ENCODE measurements at regions not wholly inside any gene's neighbourhood (a gene's known extent, or its start where the extent isn't known, plus 50 kb on each side); places are given as distances from the start of the nearest gene placed in this dataset.
"Not testable (repeated sequence)": the region's sequence is repeated elsewhere in the genome, so short reads cannot be mapped to it uniquely, and the experiment has no call there.

DNA sequence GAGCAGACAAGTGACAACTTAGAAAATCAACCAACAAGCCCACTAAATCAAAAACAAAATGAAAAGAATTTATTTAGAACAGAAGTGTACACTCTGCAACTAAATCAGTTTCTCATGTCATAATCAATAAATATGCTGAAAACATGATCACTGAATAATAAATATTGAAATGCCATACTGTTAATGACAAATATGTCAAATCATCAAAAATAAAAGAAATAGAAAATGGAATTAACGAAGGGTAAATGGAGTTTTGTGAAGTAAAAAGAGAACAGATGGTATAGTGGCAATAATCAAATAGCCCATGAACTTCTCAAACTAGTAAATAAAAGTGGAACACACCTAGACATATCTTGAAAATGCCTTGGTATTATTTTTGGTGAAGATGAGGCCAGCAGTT, 744.9 kb downstream of the TAF11L14 start:
- no peak for DNase-seq

DNA sequence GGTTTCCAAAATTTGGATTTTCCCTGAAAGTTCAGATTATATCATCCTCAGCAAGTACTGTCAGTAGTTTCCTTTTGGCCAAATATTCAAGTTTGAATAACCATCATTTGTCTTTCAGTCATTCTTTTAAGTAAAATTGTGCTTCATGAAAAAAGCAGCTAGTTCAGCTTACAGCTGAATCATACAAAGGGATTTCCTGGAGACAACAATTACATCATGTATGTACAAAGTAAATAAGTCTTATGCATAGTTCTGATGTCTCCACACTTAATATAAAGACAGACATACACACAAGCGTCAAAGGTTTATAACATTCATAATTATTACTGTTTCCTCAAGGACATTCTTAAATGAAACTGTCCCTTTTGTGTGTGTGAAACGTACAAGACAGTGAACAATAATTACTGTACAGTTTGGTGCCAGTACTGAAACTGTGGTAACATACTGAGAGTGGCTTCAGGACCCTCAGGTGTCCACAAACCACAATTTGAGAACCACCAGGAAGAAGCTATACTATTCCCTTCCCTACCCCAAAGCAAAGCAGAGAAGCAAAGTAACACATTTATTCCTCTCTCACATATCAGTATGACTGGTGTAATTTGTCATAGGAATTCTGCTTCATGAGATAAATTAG, 746.6 kb downstream of the TAF11L14 start:
- no peak for DNase-seq

DNA sequence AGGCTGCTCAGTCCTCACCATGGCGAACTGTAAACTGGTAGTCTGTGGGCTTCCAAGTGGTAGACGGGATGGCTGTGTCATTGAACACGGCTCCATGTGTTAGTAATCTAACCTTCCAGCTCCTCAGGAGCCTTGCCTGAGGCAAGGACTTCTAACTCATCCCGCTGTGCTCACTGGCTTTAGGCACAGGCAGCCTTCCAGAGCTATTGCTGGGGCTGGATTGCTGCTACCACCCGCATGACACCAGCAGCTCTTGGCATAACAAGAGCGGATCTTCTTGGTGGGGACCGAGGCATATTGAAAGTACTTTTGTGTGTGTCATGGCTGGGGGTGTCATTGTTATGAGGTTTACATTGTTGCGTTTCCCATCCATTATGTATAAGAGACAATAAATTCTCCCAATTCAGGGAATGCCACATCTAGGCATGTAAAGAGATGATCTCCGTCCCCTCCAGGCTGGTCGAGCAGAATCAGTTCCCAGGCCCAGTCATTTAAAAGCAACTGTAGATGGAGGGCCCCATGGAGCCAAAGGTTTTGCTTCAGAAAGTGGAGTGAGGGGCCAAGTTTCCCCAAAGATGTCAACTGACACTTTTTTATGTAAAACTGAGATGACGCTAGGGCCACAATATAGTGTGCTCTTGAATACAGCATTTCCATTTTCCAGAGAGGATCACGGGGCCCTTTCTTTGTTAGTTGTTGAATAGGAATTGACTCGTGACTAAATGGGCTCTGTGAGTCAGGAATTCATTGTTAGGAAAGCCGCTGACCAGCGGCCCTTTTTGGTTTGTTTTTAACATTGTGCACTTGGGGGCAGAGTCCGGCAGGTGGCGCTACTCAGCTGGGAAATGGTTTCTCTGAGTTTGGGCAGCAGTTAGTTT, 759.5 kb downstream of the TAF11L14 start:
- peak; percentile 21 for DNase-seq

DNA sequence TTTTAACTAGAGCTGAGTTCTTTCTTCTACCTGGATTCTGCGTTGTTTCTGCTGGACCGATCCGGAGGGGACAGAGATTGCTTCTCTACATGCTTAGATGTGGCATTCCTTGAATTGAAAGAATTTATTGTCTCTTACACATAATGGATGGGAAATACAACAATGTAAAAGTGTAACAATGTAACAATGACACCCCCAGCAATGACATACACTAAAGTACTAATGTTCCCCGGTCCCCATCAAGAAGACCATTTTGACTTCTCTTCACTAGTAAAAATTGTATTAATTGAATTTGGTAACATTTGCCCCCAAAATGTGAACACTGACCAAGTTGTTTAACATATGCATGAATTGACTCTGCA, 760.2 kb downstream of the TAF11L14 start:
- DNase-seq = no peak

DNA sequence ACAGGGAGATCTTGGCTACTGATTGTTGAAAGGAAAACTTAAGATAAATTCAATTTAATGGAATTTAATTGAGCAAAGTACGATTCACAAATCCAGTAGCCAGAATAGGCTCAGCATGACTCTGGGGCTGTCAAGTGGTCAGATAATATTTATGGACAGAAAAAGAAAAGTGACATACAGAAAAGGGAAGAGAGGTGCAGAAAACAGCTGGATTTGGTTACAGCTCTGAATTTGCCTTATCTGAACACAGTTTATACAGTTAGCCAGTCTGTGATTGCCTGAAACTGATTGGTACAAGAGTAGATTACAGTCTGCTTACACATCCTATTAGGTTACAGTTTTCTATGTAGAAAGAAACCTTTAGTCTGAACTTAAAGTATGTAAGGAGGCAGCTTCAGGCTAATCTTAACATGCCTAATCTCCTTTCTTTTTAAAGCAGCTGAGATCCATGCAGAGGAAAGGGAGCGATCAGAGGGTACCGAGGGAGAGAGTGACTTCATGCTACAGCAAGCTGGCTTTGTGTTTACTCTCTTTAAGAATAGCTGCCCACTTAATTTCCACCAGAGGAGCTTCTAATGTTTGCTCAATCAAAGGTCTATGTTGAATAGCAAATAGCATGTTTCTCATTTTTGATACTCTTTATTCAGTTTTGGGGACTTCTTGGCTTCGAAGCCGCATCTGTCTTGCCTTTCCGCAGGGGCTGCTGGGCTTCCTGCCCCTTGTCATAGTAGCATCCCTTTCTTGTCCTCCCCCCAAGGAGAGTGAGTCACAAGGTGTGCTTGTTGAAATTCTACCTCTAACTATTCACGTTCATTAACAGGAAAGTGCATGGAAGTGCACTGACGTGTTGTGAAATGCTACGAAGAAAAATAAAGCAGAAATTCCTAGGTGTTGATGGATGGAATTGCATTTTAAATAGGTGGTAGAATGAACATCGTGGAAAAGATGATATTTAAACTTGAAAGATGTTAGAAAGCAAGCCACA, 761.2 kb downstream of the TAF11L14 start:
- DNase-seq = no peak

DNA sequence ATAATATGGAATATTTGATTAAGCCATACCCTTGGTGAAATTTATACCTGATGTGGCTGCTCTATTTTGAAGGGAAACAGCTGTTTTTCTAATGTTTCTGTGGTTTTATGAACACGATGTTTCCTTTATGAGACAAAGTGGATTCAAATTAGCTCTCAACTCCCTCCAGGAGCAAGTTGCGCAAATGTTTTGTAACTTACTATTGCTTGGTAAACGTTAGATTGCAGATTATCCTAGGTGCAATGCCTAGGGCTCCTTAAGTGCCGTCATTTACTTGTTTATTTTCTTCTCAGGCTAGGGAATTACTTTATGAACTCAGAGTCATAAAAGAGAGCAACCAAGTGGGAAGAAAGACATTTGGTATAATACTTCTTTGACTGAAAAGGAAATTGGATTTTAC, 763.1 kb downstream of the TAF11L14 start:
- DNase-seq = no peak

DNA sequence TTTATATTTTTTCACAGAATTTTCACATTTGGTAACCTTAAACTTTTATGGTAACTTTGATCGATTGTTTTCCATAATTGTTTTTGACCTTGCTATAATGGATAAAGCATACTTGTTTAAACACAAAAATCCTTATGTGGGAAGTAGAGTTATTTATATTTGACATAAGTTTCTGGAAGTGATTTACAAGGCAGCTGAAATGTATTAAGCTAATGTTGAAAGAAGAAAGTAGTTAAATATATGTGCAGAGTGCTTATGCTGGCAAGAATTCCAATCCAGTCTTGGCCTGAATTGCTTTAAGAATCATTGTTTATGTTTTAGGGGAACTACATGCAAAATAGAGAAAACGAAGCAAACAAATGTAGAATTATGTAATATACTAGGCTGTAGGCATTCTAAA, 763.6 kb downstream of the TAF11L14 start:
- no peak for DNase-seq

DNA sequence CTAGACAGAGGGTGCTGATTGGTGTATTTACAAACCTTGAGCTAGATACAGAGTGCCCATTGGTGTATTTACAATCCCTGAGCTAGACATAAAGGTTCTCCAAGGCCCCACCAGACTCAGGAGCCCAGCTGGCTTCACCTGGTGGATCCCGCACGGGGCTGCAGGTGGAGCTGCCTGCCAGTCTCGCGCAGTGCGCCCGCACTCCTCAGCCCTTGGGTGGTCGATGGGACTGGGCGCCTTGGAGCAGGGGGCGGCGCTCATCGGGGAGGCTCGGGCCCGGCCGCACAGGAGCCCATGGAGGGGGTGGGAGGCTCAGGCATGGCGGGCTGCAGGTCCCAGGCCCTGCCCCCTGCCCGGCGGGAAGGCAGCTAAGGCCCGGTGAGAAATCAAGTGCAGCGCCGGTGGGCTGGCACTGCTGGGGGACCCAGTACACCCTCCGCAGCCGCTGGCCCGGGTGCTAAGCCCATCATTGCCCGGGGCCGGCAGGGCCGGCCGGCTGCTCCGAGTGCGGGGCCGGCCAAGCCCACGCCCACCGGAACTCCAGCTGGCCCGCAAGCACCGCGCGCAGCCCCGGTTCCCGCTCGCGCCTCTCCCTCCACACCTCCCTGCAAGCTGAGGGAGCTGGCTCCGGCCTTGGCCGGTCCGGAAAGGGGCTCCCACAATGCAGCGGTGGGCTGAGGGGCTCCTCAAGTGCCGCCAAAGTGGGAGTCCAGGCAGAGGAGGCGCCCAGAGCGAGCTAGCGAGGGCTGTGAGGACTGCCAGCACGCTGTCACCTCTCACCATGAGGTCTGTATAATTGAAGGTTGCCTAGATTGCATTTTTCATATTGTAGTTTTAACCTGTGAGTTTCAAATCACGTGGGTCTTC, 765.4 kb downstream of the TAF11L14 start:
- DNase-seq = not testable (repeated sequence)

DNA sequence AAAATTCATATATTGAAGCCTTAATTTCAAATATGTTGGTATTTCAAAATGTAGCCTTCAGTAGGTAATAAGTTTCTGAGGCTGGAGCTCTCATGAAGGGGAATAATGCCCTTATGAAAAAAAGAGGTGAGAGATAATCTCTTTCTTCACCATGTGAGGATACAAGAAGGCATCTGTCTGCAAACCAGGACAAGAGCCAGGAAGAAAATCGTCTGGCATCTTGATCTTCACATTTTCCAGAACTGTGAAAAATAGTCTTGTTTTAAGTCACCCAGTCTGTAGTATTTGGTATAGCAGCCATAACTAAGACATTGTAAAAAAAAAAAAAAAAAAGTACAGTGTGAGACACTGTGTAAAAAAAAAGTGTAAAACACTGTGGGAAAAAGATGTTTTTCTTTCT, 768.9 kb downstream of the TAF11L14 start:
- DNase-seq = no peak

DNA sequence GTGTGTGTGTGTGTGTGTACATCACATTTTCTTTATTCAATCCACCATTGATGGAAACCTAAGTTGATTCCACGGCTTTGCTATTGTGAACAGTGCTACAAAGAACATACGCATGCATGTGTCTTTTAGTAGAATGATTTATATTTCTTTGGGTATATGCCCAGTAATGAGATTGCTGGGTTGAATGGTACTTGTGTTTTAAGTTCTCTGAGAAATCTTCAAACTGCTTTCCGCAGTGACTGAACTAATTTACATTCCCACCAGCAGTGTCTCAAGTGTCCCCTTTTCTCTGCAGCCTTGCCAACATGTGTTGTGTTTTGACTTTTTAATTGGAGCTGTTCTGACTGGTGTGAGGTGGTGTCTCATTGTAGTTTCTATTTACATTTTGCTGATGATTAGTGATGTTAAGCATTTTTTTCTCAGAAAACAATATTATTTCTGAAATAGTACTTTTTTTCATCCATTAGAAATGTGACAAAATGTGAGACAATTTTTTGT, 769.7 kb downstream of the TAF11L14 start:
- DNase-seq = no peak

DNA sequence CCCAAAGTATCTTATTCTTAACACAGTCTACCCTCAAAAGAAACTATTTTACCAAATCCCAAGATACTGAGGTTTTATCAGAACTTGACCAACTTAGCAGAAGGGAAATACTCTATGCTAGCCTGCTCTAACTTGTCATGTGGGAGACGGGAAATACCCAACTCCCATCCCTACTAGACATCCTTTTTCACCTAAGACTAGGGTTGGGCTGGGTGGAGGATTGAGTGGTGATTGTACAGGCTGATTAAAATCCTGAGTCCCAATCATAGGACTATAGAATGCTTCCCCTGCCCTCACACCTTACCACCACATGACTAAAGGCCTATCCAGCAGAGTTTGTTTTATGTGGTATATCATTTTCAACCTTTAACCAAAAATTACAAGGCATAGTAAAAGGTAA, 786.5 kb downstream of the TAF11L14 start:
- no peak for DNase-seq

DNA sequence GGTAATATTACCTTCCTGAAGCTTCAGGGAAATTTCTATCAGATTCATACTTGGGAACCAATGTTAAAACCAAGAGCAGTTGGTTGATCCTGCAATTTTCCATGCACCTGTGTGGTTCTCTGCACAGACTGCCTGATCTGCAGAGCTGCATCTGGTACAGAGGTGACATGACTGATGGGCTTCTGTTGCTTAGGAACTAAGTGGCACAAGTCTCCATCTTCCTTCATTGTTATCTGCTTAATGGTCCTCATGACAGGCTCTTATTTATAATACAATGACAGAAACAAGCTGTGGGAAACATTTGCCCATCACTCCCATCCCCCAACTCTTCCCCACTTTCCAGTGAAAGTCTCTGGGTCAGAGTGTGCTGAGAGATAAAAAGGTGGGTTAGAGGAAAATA, 799.1 kb downstream of the TAF11L14 start:
- DNase-seq = no peak

DNA sequence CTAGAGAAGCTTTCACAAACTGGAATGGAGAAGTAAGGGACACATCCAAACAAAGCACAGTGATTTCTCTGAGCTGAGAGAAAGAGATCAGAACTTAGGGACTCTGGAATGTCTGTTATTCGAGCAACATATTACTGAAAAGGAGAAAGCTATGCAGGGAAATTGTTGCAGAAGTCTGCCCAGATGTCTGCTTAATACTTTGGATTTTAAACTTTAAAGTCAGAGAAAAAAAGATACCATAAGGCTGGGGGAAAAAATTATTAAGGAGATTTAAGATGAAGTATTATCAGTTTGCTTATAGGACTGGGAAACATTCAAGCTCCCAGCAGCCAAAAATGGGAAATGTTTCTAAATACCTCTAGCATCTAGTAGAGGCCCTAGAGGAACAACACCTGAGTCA, 803.9 kb downstream of the TAF11L14 start:
- DNase-seq = no peak

DNA sequence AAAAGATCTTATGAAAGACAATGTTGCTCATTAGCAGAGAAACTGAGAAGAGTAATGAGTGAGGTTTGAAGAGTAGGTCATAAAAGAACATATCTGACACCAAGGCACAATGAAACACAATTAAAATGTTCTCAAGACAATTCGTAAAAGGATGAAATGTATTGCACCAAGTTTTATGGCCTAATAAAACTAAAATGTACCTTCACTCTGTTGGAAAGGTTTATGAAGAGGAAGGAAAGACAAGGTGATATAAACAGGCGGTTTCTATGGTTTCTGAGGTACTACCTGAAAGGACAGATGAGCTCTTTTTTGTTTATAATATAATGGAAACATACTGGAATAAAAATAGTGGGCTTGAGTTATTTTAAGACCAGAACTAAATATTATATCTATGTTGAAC, 821.3 kb downstream of the TAF11L14 start:
- no peak for DNase-seq

DNA sequence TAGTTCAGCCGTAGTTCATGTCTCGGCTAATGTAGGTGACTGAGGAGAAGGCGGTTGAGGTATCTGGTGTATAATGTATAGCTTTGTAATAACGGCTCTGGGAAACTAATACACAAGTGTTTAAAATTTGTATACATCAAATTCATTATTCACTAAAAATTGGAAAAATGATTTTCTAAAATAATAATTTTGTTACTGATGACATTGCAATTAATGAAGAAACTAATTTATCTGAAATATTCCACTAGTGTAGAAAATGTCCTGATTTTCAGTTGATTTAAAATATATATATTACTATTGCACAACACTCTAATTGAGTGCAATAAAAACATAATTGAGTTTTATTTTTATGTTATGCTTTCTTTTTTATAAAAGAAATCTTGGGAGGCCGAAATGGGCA, 823.0 kb downstream of the TAF11L14 start:
- DNase-seq = no peak

DNA sequence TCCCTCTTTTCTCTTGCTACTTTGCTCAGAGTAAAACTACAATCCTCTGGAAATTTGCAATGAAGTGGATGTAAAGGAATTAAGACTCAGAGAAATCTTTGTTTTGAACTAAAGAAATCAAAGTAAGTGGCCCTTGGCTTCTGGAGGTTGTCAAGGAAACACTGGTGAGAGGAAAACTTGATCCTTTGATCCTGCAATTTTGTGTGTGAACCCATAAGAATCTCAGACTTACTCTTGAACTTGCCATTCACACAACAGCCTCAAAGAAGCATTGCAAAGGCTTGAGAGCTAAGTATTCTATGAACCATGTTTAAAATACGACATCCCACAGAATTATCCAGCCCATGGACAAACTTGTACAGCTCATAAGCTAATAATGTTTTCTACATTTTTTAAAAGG, 827.5 kb downstream of the TAF11L14 start:
- no peak for DNase-seq

DNA sequence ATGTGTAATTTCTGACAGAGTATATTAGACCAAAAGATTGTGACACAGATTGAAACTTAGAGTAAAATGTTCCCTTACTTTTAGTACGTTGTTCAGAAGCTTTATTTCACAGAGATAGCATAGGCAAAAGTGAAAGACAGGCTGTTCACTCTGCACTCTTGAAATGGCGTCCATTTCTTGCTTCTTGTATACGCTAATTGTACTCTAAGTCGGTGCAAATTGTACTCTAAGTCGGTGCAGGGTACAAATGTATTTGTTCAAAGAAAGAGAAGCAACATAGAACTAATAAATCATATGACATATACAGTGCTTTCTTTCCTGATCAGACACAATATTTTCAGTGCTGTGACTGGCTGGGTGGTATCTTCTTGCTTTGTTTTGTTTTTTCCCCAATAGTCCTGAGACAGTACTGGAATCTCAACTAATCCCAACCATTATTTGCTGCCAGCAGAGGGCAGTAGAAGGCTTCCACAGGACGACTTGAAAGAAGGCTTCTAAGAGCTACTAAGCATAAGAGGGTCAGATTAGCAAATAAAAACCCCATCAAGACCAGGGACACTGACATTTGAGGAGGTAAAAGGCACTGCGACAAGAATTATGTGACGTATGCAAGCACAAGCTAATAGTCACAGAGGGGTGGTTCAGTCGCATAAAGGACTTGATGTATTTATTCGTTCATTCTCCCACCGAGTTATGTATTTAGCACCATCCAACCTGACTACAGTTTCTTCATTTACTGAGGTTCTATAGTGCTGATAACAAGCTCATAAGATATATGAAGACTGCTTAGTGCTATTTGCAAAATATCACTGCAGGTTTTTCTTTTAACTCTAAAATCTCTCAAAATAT, 831.8 kb downstream of the TAF11L14 start:
- DNase-seq = peak; percentile 24

DNA sequence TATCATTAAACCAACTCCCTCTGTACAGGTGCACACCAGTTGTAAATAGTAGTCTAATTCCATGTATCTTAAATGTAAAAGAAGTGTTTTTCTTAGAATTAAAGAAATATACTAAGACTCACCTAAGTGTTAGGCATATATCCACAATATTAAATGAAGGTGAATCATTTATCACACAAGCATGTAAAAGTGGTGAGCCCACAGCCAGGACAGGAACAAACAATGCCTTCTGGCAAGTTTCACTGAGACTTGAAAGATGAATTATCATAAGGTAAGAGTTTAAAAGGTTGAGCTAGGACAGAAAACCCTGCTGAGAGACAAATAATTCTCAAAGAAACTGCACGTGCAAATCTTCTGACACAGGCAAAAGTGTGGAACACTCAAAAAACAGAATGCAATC, 832.5 kb downstream of the TAF11L14 start:
- DNase-seq = no peak

DNA sequence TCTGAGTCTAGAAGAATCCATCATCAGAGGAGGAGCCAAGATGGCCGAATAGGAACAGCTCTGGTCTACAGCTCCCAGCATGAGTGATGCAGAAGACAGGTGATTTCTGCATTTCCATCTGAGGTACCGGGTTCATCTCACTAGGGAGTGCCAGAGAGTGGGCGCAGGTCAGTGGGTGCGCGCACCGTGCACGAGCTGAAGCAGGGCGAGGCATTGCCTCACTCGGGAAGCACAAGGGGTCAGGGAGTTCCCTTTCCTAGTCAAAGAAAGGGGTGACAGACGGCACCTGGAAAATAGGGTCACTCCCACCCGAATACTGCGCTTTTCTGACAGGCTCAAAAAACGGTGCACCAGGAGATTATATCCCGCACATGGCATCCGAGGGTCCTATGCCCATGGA, 837.5 kb downstream of the TAF11L14 start:
- not testable (repeated sequence) for DNase-seq

DNA sequence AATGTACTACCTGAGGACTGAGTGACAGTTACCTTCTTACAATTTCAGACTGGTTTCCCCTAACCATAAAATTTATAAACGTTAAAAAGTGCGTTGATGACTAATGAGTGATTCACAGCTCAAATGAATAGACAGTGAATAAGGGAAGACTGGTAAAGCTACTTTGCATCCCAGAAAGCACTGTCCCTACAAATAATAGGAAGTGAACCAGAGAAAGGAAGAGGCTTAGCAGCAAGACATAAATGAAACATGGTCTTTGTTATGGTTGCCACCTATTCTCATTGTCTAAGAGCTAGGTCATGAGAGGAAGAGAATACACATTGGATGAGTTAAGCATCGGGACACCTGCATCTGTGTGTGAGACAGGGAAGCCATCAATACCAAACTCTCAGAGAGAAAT, 849.2 kb downstream of the TAF11L14 start:
- no peak for DNase-seq

DNA sequence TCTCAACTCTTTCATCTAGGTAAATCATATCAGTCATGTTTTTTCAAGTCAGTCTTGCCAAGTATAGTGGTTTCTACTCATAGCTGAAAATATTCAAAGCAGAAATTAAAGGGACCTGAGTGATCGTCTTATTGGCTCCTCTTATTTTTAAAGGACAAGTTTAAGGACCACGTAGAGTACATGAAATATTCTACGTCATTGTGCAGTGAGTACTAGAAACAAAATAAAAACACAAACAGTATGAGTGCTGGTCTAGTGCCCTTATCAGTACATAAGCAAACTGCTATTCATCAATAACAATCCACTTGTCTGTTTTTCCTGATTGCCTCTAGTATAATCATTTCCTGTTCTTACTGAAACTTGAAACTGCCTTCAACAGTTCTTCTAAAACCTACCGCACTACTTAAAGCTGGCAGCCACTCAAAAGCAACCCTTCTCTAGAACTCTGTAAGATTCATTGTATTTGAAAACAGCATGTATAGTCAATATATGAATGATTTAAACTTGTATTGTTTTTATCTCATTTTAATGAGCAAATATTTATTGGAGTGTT, 853.7 kb downstream of the TAF11L14 start:
- DNase-seq = no peak
